Stimulated activated CD8-positive, alpha-beta memory T cell treated with anti-CD3 and anti-CD28 coated beads, Interleukin-12 subunit alpha, Interleukin-12 subunit beta, amount 100 ng/mL, for 24 hours (primary cell): ENCODE measurements at regions not wholly inside any gene's neighbourhood (a gene's known extent, or its start where the extent isn't known, plus 50 kb on each side); places are given as distances from the start of the nearest gene placed in this dataset.

Experiments
- DNase-seq: peaks from one replicate; pipeline ENCODE4 v3.0.0-alpha.2; 2020; ENCODE audit errors: extremely low read depth

DNA sequence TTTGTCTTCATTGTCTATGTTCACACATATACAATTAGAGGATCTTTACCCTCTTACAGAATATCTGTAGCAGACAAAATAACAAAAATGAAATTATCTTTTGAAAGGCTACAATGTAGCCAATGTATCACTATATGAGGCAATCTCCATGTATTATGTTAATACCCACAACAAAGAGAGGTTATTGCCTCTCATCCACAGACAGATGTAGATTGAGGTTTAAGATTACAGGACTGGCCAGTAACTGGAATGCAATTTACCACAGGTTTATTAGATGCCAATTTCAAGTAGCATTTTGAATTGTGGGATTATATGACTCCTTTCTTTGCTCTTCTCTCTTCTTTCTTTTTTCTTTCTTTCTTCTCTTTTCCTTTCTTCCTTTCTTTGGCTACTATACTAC, 242.6 kb downstream of the ANKRD50 start:
- no peak for DNase-seq

DNA sequence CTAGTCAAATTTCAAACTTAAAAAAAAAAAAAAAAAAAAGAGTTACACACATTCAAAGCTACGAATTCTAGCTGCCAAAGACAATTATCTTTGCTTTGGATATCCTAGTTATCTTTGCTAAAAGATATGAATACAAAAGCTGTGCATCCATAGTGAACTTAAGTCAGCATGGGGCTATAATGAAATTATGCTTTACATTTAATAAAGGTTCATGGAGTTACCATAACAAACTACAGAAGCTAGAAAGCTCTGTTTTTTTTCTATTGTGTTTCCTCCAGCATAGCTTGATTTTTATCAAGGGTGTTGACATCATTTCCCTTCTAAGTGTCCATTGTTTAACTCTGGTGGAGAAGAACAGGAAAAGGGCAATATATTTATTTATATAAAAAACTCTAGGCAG, 234.1 kb downstream of the ANKRD50 start:
- no peak for DNase-seq

DNA sequence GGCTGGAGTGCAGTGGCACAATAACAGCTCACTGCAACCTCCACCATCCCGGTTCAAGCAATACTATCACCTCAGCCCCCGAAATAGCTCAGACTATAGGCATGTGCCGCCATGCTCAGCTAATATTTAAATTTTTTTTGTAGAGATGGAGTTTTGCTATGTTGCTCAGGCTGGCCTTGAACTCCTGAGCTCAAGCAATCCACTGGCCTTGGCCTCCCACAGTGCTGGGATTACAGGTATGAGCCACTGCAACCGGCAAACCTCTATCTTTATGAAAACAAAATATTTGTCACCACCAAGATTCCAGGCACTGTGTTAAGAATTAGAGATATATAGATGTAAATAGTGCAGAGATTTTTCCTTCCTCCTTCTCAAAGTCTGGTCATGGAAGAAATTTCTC, 232.5 kb downstream of the ANKRD50 start:
- DNase-seq: no peak

GRCh38 chr4:124481123-124481522, 231.4 kb downstream of the ANKRD50 start:
- DNase-seq: no peak

DNA sequence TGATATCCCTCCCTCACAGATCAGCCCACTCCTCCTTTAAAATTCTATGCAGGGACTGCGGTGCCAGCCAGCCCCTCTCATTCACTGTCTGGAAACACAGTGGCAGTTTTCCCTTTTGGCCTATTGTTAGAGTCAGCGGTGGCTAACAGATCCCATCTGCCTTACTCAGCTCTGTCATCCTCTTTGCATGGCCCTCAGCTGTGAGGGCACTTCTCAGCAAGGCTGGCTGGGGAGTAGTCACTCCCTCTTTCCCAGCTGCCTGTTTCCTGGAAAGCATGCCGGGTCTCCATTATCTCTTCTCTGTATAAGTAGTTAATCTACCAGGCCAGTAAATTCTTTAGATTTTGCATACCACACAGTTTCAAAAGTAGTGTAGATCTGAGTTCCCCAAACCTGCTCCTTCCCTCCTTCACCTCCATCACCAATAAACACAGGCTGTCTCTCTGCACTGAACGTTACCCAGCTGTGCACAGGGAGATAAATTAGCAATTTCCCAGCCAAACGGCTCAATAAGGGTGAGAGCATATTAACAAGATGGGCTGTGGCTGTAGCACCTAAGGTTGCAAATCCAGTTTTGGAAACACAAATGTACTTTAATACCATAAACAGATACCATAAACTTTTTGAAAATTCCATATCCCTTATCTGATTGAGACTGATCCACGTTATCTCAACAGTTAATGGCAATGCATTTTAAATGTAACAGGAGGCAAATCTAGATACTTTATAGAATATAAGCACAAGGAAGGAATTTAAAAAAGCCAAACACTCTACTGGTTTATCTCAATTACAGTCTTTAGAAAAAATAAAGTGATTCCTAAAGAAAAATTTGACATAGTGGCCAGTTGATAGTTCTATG, 229.3 kb downstream of the ANKRD50 start:
- no peak for DNase-seq

DNA sequence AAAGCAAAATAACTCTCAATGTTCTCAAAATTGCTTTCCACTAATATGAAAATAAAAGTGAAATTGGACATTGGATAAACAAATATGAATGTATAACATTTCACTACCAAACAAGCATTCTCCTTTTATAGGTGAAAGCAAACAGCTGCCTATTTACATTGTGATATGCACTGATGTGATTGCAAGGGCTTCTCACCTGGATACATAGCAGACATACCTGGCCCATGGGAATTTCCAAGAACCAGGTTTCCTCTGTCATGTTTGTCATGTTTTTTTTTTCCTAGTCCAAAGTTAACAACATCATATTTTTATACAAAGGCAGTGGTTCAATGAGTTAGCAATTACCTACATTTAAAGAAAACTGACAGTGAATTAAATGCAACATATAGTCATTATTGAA, 228.5 kb downstream of the ANKRD50 start:
- DNase-seq: no peak

DNA sequence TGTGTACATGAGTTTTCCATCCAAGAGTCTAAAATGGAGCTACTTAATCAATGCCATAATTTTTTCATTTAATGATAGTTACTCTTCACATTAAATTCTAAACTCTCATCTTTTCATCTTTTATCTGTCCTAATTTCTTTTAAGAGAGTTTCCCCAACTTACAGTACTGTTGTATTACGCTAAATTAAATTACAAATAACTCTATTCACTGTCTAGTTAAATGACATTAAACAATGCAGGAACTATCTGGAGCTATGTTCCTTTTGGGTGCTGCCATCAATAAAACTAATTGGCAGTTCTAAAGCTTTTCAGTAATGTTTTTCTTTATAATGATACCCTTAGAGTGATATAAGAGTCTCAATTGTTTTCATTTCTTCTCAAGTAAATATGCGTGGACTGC, 227.6 kb downstream of the ANKRD50 start:
- no peak for DNase-seq

DNA sequence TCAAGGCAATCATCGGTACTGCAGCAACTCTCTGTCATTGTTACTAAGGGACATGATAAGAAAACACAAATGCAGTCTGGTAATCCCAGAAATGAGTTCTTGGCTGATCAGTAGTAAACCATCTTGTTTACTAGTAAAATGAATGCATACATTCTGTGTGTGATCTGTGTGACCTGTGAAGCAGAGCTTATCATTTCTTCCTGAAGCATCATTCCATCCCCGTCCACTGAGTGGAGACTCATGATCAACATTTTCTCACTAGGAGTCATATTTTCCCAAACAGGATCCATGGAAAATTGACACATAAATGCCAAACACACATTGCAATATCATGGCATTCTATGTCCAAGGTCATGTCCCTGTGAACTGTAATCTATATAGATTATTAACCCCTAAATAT, 226.1 kb downstream of the ANKRD50 start:
- no peak for DNase-seq

DNA sequence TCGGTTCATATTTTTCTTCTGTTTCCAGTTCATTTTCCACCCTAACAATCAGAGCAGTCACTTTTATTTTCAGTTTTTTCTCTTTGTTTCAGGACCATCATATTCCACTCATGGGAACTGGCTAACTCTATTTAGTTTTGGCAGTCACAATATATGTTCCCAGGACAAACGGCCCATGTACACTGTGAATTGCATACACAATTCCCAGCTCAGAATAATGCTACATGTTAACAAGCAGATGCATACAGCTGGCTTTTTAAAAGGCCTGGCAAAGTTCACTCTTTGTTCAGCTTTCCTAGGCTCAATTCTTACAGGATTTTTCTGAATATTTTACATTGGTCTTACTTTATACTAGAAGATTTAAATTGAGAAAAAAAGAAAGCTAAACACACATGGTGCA, 224.9 kb downstream of the ANKRD50 start:
- DNase-seq: no peak

DNA sequence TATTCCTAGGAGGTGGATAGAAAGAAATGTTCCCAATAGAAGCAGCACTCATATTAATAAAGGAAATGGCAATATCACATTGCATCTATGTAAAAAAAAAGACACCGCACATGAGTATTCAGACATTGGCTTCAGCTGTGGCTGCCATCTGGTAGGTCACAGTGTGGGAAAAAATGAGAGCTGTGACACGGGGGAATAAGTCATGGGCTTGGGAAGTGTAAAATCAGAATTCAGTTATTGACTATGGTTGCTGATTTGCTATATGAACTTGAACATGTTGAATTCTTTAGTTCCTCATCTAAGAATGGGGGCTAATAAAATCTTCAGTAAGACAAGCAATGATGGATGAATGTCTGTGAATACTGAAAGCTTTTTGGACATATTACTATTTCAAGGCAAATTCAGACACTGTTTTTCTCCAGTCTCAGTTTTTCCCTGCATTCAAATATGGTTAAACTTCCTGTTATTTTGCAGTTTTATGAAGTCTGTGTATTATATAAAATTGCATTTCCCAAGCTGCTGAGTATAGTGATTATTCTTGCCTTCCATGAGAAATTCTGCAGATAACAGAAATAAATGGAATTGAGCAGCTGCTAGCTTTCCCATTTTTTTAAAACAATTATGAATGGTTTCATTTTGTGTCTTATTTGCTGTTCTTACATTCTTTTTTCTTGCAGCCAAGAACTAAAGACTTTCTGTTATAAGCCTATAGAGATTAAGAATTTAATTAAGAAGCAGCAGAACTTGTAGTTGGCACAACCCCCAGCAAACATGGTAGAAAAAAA, 221.0 kb downstream of the ANKRD50 start:
- no peak for DNase-seq

GRCh38 chr4:124499261-124499660, 213.3 kb downstream of the ANKRD50 start:
- no peak for DNase-seq

- DNase-seq: no peak
Observed at GRCh38 chr4:124501576-124501975, 211.0 kb downstream of the ANKRD50 start.

DNA sequence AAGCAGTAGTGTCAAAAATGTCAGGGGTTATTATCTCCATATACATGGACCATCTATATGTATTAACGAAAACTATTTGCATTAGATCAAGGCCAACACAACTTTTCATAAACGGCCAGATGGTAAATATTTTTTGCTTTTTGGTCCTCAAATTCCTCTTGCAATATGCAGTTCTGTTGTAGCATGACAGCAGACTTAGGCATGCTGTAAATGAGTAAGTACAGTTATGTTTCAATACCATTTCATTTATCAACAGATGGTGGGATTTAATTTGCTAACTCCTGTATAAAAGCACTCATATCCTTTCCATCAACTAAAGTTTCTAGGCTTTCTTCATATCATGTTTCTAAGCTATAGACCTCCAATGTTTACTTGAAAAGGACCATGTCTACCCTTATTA, 208.1 kb downstream of the ANKRD50 start:
- DNase-seq: no peak

- DNase-seq: no peak
Observed at GRCh38 chr4:124505211-124505610, 207.3 kb downstream of the ANKRD50 start.

GRCh38 chr4:124509151-124509550, 203.4 kb downstream of the ANKRD50 start:
- no peak for DNase-seq

DNA sequence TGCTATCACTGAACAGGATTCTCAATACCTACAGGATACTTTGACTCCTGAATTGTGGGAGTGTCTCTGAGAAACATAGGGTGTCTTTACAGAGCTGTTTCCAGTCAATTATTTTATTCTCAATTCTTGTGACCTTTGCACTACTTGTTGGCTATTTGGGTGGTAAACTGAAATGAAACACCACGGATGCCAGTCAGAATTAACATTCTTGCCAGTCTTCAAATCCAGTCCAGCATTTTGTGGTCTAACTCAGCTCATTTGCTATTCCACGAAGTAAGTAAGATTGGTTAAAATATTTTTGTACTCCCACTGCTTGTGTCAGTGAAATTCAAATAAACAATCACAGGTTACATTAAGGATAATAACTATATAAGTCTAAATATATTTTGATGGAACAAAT, 197.9 kb downstream of the ANKRD50 start:
- DNase-seq: no peak

DNA sequence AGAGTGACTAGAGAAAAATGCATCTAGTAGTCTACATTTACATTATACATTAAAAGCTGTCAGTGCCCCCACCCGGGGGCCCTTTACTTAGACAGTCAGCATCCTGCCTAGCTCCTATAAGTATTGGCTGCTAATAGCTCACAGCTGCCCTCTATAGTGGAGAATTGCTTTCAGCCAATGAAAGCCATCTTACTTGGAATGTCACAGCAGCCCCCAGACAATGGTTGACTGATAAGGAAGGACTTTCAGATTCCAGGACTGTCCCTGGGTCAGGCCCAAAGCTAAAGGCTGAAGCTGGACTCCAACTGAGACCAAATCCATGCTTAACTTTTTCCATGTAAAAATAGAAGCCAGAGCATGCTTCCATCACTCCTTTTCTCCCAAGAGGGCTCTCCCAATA, 196.9 kb downstream of the ANKRD50 start:
- DNase-seq: no peak

- no peak for DNase-seq
Observed at GRCh38 chr4:124519196-124519595, 193.3 kb downstream of the ANKRD50 start.

- DNase-seq: no peak
Observed at GRCh38 chr4:124523816-124524215, 188.7 kb downstream of the ANKRD50 start.

DNA sequence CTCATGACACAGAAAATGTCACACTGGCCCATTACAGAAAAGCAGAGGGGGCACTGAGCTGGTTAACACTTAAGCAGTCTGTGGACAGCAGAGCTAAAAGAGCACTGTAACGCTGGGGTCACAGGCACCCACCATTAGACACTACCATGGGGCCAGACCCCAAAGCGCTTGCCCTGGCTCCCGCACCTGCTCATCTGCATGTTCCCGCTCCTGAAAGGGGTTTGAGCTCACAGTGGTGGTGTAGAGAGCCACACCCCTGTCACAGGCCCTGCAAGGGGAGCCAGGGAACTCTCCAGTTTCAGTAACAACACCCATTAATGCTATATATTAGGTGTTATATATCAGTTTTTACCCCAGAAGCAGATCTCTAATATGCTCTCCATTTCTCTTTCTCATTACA, 187.0 kb downstream of the ANKRD50 start:
- DNase-seq: no peak

- no peak for DNase-seq
Observed at GRCh38 chr4:124526331-124526730, 186.2 kb downstream of the ANKRD50 start.

DNA sequence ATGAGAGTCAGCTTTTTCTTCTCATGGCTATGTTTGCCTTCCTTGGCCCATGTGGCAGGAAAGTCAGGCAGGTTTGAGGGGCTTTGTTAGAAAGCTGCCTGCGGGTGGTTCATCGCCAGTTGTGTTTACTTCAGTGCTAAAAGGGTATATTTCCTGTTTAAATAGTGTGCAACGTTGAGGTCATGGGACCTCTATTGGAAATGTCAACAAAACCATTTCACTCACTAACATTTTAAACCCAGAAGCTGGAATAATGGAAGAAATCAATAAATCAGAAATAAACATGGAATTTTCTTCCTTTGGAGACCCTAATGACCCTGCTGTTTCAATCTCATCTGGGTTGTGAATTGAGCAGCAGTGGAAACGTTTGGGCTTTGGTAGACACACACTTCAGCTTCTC, 185.8 kb downstream of the ANKRD50 start:
- no peak for DNase-seq

DNA sequence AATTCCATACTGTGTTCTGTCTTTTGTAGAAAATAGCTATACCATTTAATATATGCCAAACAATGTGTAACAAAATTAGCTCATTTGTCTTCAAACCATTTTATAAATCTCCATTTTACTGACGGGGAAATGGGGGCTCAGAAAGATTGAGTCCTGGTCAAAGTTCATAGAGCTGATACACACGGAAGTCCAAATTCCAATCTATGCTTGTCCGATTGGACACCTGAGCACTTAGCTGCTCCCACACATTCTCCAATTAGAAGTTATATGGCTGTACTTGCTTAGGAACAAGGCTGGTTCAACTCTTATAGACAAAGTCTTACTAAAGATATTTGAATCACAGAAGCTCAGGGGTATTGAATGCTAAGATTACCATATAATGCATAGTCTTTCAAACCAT, 185.2 kb downstream of the ANKRD50 start:
- no peak for DNase-seq
